Peyer's patch (tissue), 4 donors: ENCODE measurements at regions not wholly inside any gene's neighbourhood (a gene's known extent, or its start where the extent isn't known, plus 50 kb on each side); places are given as distances from the start of the nearest gene placed in this dataset.

Source experiments
- DNase-seq, 3 donors: peaks; one replicate each; pipeline ENCODE4 v3.0.0-alpha.2; 2017 to 2019
- H3K27ac ChIP-seq, 4 donors: fragments of 200-600 bp; sonication (generic); one replicate each; pipeline ENCODE4 v1.5.1; 2016 to 2019
- H3K27me3 ChIP-seq, 2 donors: fragments of 200-600 bp; sonication (generic); one replicate each; pipeline ENCODE4 v1.5.1; 2019
- H3K36me3 ChIP-seq, 3 donors: fragments of 200-600 bp; sonication (generic); one replicate each; pipeline ENCODE4 v1.5.1; 2016 to 2019
- H3K4me1 ChIP-seq, 4 donors: fragments of 200-600 bp; sonication (generic); one replicate each; pipeline ENCODE4 v1.5.1; 2016 to 2019
- H3K4me3 ChIP-seq, 4 donors: fragments of 200-600 bp; sonication (generic); 1 replicate in 3 of 4; 2 replicates in 1 of 4; pipeline ENCODE4 v1.5.1; 2016 to 2019; ENCODE audit warnings: mild to moderate bottlenecking in 1 of 4
- H3K9me3 ChIP-seq, 4 donors: fragments of 200-600 bp; sonication (generic); one replicate each; pipeline ENCODE4 v1.5.1; 2016 to 2019; ENCODE audit warnings: mild to moderate bottlenecking in 1 of 4
- CTCF ChIP-seq, 6 experiments: fragments of 450-650 bp in 4 of 6; fragments of 200-600 bp in 2 of 6; sonication (generic) in 1 of 6; IDR thresholded peaks; one replicate each; pipeline ENCODE4 v1.5.1; 2017 to 2019; ENCODE audit warnings: antibody characterized with exemption in 6 of 6, mild to moderate bottlenecking in 3 of 6, moderate library complexity in 1 of 6
- POLR2A ChIP-seq, 2 donors: fragments of 450-650 bp; IDR thresholded peaks; one replicate each; pipeline ENCODE4 v1.5.1; 2017; ENCODE audit warnings: antibody characterized with exemption in 2 of 2, mild to moderate bottlenecking in 2 of 2, moderate library complexity in 2 of 2

GRCh38 chr3:29088579-29088978 lies 192.3 kb upstream of the RBMS3 start:
- no peaks in the 10 kb centered on the region for H3K9me3 ChIP-seq
- TF ChIP-seq CTCF (IDR thresholded peaks at IDR 0.05): no peak
- TF ChIP-seq POLR2A (IDR thresholded peaks at IDR 0.05): no peak
- no peaks in the 10 kb centered on the region for H3K36me3 ChIP-seq
- no peaks in the 10 kb centered on the region for H3K27me3 ChIP-seq
- no peak for DNase-seq
- no peak overlapping the region for H3K27ac ChIP-seq
- H3K4me3 ChIP-seq: no peak overlapping the region
- H3K4me1 ChIP-seq: no peaks in the 10 kb centered on the region

GRCh38 chr3:29090912-29091597 lies 189.8 kb upstream of the RBMS3 start:
- H3K27me3 ChIP-seq: no peaks in the 10 kb centered on the region
- no peak overlapping the region for H3K27ac ChIP-seq
- TF ChIP-seq CTCF (IDR thresholded peaks at IDR 0.05) (no peak), POLR2A (IDR thresholded peaks at IDR 0.05) (no peak)
- H3K4me3 ChIP-seq: no peak overlapping the region
- H3K4me1 ChIP-seq: no peaks in the 10 kb centered on the region
- no peaks in the 10 kb centered on the region for H3K9me3 ChIP-seq
- no peak for DNase-seq
- no peaks in the 10 kb centered on the region for H3K36me3 ChIP-seq

- no peaks in the 10 kb centered on the region for H3K27me3 ChIP-seq
- H3K27ac ChIP-seq: no peak overlapping the region
- no peak for DNase-seq
- H3K36me3 ChIP-seq: no peaks in the 10 kb centered on the region
- H3K4me3 ChIP-seq: no peak overlapping the region
- no peaks in the 10 kb centered on the region for H3K9me3 ChIP-seq
- no peaks in the 10 kb centered on the region for H3K4me1 ChIP-seq
- TF ChIP-seq CTCF (IDR thresholded peaks at IDR 0.05): no peak
- no peak for TF ChIP-seq POLR2A (IDR thresholded peaks at IDR 0.05)
These were observed 189.2 kb upstream of the RBMS3 start for GRCh38 chr3:29091599-29092189.

- Histone ChIP-seq H3K27ac (no peak overlapping the region), H3K9me3 (no peaks in the 10 kb centered on the region), H3K4me1 (no peaks in the 10 kb centered on the region), H3K4me3 (no peak overlapping the region), H3K36me3 (no peaks in the 10 kb centered on the region), H3K27me3 (no peaks in the 10 kb centered on the region)
- TF ChIP-seq CTCF (IDR thresholded peaks at IDR 0.05): no peak
- TF ChIP-seq POLR2A (IDR thresholded peaks at IDR 0.05): no peak
- DNase-seq: no peak
These were observed 188.5 kb upstream of the RBMS3 start for GRCh38 chr3:29092348-29092747.

GRCh38 chr3:29099296-29099695 lies 181.6 kb upstream of the RBMS3 start:
- no peak for DNase-seq
- H3K27me3 ChIP-seq: no peaks in the 10 kb centered on the region
- H3K36me3 ChIP-seq: no peaks in the 10 kb centered on the region
- H3K4me1 ChIP-seq: no peaks in the 10 kb centered on the region
- TF ChIP-seq CTCF (IDR thresholded peaks at IDR 0.05): no peak
- TF ChIP-seq POLR2A (IDR thresholded peaks at IDR 0.05): no peak
- H3K4me3 ChIP-seq: no peak overlapping the region
- no peak overlapping the region for H3K27ac ChIP-seq
- no peaks in the 10 kb centered on the region for H3K9me3 ChIP-seq
